ENCODE measurements at regions not wholly inside any gene's neighbourhood (a gene's known extent, or its start where the extent isn't known, plus 50 kb on each side); places are given as distances from the start of the nearest gene placed in this dataset.

DNA sequence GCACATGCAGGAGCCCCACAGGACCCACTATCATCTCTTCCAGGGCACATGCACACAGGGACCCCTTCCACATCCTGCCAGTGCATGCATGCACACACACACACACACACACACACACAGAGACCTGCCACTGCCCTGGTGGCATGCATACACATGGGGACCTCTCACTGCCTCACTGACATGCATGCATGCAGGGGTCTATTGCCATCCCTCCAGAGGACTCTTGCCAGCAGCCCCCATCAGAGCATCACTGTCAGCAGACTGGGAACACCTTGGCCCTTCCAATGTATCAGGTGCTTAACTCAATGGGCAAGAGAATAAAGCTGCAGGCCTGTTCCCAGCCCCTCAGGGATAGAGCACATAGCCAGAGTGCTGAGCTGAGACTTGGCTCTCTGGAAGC lies 433.6 kb upstream of the PPP1R2C start:
- no peak for DNase-seq
- H3K27ac ChIP-seq = no peak overlapping the region
- H3K9me3 ChIP-seq = peaks cover 0 to 10% (median 0%) of the 10 kb centered on the region in 4 donors
- no peaks in the 10 kb centered on the region for H3K4me1 ChIP-seq
- no peaks in the 10 kb centered on the region for H3K27me3 ChIP-seq
- TF ChIP-seq POLR2A (IDR thresholded peaks at IDR 0.05) (no peak), EP300 (IDR thresholded peaks at IDR 0.05) (no peak), POLR2AphosphoS5 (IDR thresholded peaks at IDR 0.05) (no peak)
- TF ChIP-seq, protein P1, sequence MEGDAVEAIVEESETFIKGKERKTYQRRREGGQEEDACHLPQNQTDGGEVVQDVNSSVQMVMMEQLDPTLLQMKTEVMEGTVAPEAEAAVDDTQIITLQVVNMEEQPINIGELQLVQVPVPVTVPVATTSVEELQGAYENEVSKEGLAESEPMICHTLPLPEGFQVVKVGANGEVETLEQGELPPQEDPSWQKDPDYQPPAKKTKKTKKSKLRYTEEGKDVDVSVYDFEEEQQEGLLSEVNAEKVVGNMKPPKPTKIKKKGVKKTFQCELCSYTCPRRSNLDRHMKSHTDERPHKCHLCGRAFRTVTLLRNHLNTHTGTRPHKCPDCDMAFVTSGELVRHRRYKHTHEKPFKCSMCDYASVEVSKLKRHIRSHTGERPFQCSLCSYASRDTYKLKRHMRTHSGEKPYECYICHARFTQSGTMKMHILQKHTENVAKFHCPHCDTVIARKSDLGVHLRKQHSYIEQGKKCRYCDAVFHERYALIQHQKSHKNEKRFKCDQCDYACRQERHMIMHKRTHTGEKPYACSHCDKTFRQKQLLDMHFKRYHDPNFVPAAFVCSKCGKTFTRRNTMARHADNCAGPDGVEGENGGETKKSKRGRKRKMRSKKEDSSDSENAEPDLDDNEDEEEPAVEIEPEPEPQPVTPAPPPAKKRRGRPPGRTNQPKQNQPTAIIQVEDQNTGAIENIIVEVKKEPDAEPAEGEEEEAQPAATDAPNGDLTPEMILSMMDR (IDR thresholded peaks at IDR 0.05) = no peak
- H3K36me3 ChIP-seq = no peaks in the 10 kb centered on the region
- ATAC-seq (ENCODE audit: low FRiP score in 2 of 2) = no peak
- no peak overlapping the region for H3K4me3 ChIP-seq

DNA sequence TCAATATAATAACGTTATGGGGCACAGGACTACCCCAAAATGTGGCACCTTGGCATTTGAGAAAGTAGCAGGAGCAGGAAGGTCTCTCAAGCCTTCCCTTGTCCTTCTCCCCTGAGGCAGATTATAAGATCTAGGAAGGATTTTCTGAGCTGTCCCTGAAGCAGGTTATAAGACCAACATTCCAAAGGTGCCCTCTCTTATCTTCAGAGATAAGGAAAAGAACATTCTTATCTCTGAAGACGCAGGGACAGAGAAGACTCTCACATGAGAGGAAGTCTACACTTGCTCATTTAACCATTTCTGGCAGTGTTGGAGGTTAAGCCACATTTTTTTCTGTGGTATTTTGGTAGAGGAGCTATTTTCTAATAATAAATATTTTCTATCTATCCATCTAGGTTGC lies 437.9 kb upstream of the MAOA start:
- no peak for DNase-seq
- H3K27ac ChIP-seq = no peak overlapping the region
- no peak overlapping the region for H3K4me3 ChIP-seq
- WGBS, 2 donors = 0 to 15% methylated on average over 1 to 2 of the region's 2 CpGs
- no peaks in the 10 kb centered on the region for H3K36me3 ChIP-seq
- H3K27me3 ChIP-seq = no peaks in the 10 kb centered on the region
- ATAC-seq (ENCODE audit: low FRiP score in 2 of 2) = no peak
- peaks cover 0 to 12% (median 0%) of the 10 kb centered on the region in 4 donors for H3K9me3 ChIP-seq
- no peaks in the 10 kb centered on the region for H3K4me1 ChIP-seq
- TF ChIP-seq POLR2AphosphoS5 (IDR thresholded peaks at IDR 0.05) (no peak), POLR2A (IDR thresholded peaks at IDR 0.05) (no peak), EP300 (IDR thresholded peaks at IDR 0.05) (no peak)
- TF ChIP-seq, protein P1 (IDR thresholded peaks at IDR 0.05) = no peak

DNA sequence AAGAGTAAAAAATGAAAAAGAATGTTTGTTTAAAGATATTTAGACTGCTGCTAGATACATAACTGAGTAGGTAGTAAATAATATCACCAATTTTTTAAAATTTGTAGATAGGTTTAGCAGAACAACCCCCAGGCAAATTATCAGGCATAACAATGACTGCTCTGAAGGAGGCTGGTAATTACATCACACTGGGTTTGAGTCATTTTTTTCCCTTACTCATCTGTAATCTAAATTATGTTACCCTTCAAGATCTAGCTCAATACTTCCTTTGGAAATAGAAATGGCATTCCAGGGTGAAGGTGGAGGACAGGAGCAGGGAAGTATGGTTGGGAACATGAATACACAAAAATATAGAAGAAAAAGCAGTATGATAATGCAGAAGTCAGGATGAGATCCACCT lies 431.6 kb upstream of the MAOA start:
- TF ChIP-seq POLR2A (IDR thresholded peaks at IDR 0.05) (no peak), EP300 (IDR thresholded peaks at IDR 0.05) (no peak), POLR2AphosphoS5 (IDR thresholded peaks at IDR 0.05) (no peak)
- TF ChIP-seq, protein P1 (IDR thresholded peaks at IDR 0.05) = no peak
- no peak for ATAC-seq (ENCODE audit: low FRiP score in 2 of 2)
- Histone ChIP-seq H3K9me3 (no peaks in the 10 kb centered on the region), H3K27ac (no peak overlapping the region), H3K4me3 (no peak overlapping the region), H3K27me3 (no peaks in the 10 kb centered on the region), H3K4me1 (no peaks in the 10 kb centered on the region), H3K36me3 (no peaks in the 10 kb centered on the region)
- no peak for DNase-seq

DNA sequence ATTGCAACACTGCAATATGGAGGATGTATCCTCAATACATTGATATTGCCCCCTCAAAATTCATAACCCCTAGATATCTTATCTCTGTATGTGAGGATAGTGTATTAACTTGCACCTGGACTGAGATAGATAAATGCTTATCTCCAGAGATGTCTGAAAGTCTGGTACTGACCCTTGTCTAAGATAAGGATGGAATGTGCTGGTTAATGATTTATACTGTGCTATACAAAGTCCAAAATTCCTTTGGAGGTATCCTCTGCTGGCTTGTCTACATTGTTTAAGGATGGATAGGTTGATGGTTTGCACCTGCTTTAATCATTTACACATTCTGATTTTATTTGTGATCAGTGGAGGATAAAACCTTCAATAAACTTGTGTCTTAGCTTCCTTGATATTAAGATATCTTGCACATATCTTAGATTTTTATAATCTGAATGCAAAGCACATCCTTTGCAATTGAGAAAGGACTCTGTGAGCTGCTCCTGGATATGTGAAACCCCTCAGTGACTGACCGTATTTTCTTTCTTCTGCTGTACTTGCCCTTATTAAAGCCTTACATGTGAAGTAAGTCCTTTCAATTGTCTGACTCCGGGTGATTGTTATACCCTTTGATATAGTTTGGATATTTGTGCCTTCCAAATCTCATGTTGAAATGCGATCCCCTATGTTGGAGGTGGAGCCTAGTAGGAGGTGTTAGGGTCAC lies 430.3 kb upstream of the MAOA start:
- ATAC-seq (ENCODE audit: low FRiP score in 2 of 2) (no peak), DNase-seq (no peak)
- H3K4me3 ChIP-seq = no peak overlapping the region
- H3K4me1 ChIP-seq = no peaks in the 10 kb centered on the region
- TF ChIP-seq, protein P1 (IDR thresholded peaks at IDR 0.05) = no peak
- TF ChIP-seq EP300 (IDR thresholded peaks at IDR 0.05) = no peak
- no peak for TF ChIP-seq POLR2A (IDR thresholded peaks at IDR 0.05)
- TF ChIP-seq POLR2AphosphoS5 (IDR thresholded peaks at IDR 0.05) = no peak
- H3K27ac ChIP-seq = no peak overlapping the region
- 72 to 73% methylated on average over 3 of the region's 3 CpGs for whole genome bisulfite sequencing, 2 donors
- no peaks in the 10 kb centered on the region for H3K9me3 ChIP-seq
- no peaks in the 10 kb centered on the region for H3K27me3 ChIP-seq
- H3K36me3 ChIP-seq = no peaks in the 10 kb centered on the region

DNA sequence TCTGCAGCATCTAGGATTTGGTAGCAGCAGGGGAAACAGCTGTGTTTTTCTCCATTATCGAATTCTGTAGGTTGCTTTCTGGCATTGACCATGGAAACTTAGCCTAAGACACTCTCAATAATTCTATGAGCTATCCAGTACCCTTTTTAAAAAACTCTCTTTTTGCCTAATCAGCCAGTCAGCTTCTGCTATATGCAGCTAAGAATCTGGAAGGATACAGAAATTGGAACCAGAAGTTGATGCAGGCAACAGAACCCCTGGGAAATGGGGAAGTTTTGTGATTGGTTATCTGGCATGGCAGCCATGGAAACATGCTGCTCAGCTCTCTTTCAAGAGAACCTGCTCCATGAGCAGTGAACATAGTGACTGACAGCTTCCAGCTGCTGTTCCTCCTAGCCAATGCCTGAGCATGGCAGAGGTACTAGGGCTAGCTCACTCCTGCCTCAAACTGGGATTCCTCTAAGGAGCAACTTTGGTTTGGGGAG lies 417.6 kb upstream of the MAOA start:
- Histone ChIP-seq H3K36me3 (no peaks in the 10 kb centered on the region), H3K4me3 (no peak overlapping the region), H3K27ac (no peak overlapping the region), H3K27me3 (no peaks in the 10 kb centered on the region), H3K9me3 (no peaks in the 10 kb centered on the region), H3K4me1 (no peaks in the 10 kb centered on the region)
- DNase-seq = no peak
- WGBS, 2 donors = 67 to 75% methylated on average over 1 of the region's 1 CpG
- no peak for ATAC-seq (ENCODE audit: low FRiP score in 2 of 2)
- no peak for TF ChIP-seq POLR2A (IDR thresholded peaks at IDR 0.05)
- TF ChIP-seq EP300 (IDR thresholded peaks at IDR 0.05) = no peak
- TF ChIP-seq, protein P1 (IDR thresholded peaks at IDR 0.05) = no peak
- TF ChIP-seq POLR2AphosphoS5 (IDR thresholded peaks at IDR 0.05) = no peak
